Astrocyte (in vitro differentiated cells and primary cell): ENCODE measurements at regions not wholly inside any gene's neighbourhood (a gene's known extent, or its start where the extent isn't known, plus 50 kb on each side); places are given as distances from the start of the nearest gene placed in this dataset.
A peak's percentile ranks its signal among the peaks of the same experiment; 100 is the strongest.

Source experiments
- DNase-seq: peaks from one replicate; pipeline ENCODE4 v3.0.0-alpha.2; 2010; ENCODE audit warnings: low read depth
- FAIRE-seq: peaks from 2 replicates; lab custom pipeline; 2011; peaks lifted over from hg19 to GRCh38; lab: Jason Lieb, UNC
- H2AFZ ChIP-seq: 2 replicates; pipeline ENCODE4 v1.6.0; 2012; ENCODE audit warnings: low read depth, low read length, inconsistent platforms
- H3K27ac ChIP-seq: 2 replicates; pipeline ENCODE4 v1.5.1; 2011; ENCODE audit warnings: low read depth, low read length, inconsistent platforms
- H3K27me3 ChIP-seq: 2 replicates; pipeline ENCODE4 v1.6.0; 2011; ENCODE audit warnings: low read length, inconsistent platforms; ENCODE audit not compliant: insufficient read depth
- H3K36me3 ChIP-seq: 2 replicates; pipeline ENCODE4 v1.5.1; 2011; ENCODE audit warnings: low read length, inconsistent platforms; ENCODE audit not compliant: insufficient read depth
- H3K4me1 ChIP-seq: 2 replicates; pipeline ENCODE4 v1.5.1; 2011; ENCODE audit warnings: low read length, inconsistent platforms; ENCODE audit not compliant: insufficient read depth
- H3K4me2 ChIP-seq: 2 replicates; pipeline ENCODE4 v1.6.0; 2012; ENCODE audit warnings: low read length, inconsistent platforms
- H3K4me3 ChIP-seq: 2 replicates; pipeline ENCODE4 v1.5.1; 2011; ENCODE audit warnings: low read depth, mild to moderate bottlenecking, low read length, inconsistent platforms; ENCODE audit not compliant: insufficient read depth
- H3K79me2 ChIP-seq: 2 replicates; pipeline ENCODE4 v1.6.0; 2012; ENCODE audit warnings: mild to moderate bottlenecking, low read length, inconsistent platforms; ENCODE audit not compliant: insufficient read depth
- H3K9ac ChIP-seq: 2 replicates; pipeline ENCODE4 v1.6.0; 2012; ENCODE audit warnings: mild to moderate bottlenecking, low read length, inconsistent platforms
- H3K9me3 ChIP-seq: 2 replicates; pipeline ENCODE4 v1.5.1; 2012; ENCODE audit warnings: low read depth, mild to moderate bottlenecking, low read length, inconsistent platforms; ENCODE audit not compliant: insufficient read depth
- H4K20me1 ChIP-seq: 2 replicates; pipeline ENCODE4 v1.6.0; 2012; ENCODE audit warnings: low read length, inconsistent platforms; ENCODE audit not compliant: insufficient read depth
- H3K27ac Mint-ChIP-seq: one replicate; pipeline ENCODE4 v1.8.0; 2021; ENCODE audit warnings: mild to moderate bottlenecking, mixed read lengths; ENCODE audit not compliant: unreplicated experiment
- H3K27me3 Mint-ChIP-seq: one replicate; pipeline ENCODE4 v1.8.0; 2021; ENCODE audit warnings: low read depth, mixed read lengths; ENCODE audit not compliant: unreplicated experiment
- H3K36me3 Mint-ChIP-seq: one replicate; pipeline ENCODE4 v1.8.0; 2021; ENCODE audit warnings: low read depth, mixed read lengths; ENCODE audit not compliant: unreplicated experiment
- H3K4me1 Mint-ChIP-seq: one replicate; pipeline ENCODE4 v1.8.0; 2021; ENCODE audit warnings: low read depth, mixed read lengths; ENCODE audit not compliant: unreplicated experiment
- H3K4me3 Mint-ChIP-seq: one replicate; pipeline ENCODE4 v1.8.0; 2021; ENCODE audit warnings: mild to moderate bottlenecking, moderate library complexity, mixed read lengths; ENCODE audit not compliant: unreplicated experiment
- H3K9me3 Mint-ChIP-seq: one replicate; pipeline ENCODE4 v1.8.0; 2021; ENCODE audit warnings: mild to moderate bottlenecking, mixed read lengths; ENCODE audit not compliant: unreplicated experiment
- CTCF ChIP-seq: IDR thresholded peaks from 2 replicates; pipeline ENCODE4 v1.5.1; 2011; ENCODE audit warnings: low read depth, mild to moderate bottlenecking, inconsistent platforms, low read length, moderate library complexity; ENCODE audit not compliant: insufficient read depth
- EZH2 ChIP-seq: IDR thresholded peaks from 2 replicates; pipeline ENCODE4 v1.6.1; 2012; ENCODE audit warnings: mild to moderate bottlenecking, low read length, inconsistent platforms; ENCODE audit not compliant: insufficient read depth

DNA sequence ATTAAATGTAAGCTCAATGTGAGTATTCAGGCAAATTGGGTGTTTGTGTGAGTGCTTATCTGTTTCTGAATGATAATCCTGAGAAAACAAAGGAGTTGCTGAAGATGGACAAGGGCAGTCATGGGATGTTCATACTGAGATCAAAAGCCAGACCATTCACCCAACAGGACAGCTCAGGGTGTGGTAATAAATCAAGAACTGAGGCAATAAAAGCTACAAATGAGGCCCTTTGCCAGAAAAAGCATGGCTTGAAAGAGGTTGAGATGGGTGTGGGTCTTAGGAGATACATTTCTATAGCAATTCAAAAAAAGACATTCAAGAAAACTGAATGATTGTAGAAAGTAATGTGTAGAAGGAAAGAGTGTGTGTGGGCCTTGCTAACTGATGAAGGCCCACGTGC is 425.8 kb upstream of the BOD1L1 start:
- no peaks in the 10 kb centered on the region for H3K9me3 ChIP-seq
- no peak for DNase-seq
- H3K27ac ChIP-seq: no peak overlapping the region
- no peak overlapping the region for H3K9ac ChIP-seq
- H3K79me2 ChIP-seq: no peaks in the 10 kb centered on the region
- H3K4me2 ChIP-seq: no peak overlapping the region
- Mint-ChIP-seq H3K36me3 (no peaks in the 10 kb centered on the region), H3K9me3 (no peaks in the 10 kb centered on the region), H3K27me3 (no peaks in the 10 kb centered on the region), H3K4me3 (no peak overlapping the region), H3K4me1 (no peaks in the 10 kb centered on the region), H3K27ac (no peak overlapping the region)
- peak; percentile 9 for FAIRE-seq
- no peak overlapping the region for H2AFZ ChIP-seq
- no peaks in the 10 kb centered on the region for H3K36me3 ChIP-seq
- no peak for TF ChIP-seq EZH2
- no peak for TF ChIP-seq CTCF
- H4K20me1 ChIP-seq: no peaks in the 10 kb centered on the region
- H3K27me3 ChIP-seq: no peaks in the 10 kb centered on the region
- no peak overlapping the region for H3K4me3 ChIP-seq
- H3K4me1 ChIP-seq: no peaks in the 10 kb centered on the region

GRCh38 chr4:14054391-14054790 is 426.9 kb upstream of the BOD1L1 start:
- H3K36me3 ChIP-seq: no peaks in the 10 kb centered on the region
- Mint-ChIP-seq H3K9me3 (no peaks in the 10 kb centered on the region), H3K27me3 (no peaks in the 10 kb centered on the region), H3K36me3 (no peaks in the 10 kb centered on the region), H3K4me1 (peaks cover 5% of the 10 kb centered on the region), H3K27ac (no peak overlapping the region), H3K4me3 (no peak overlapping the region)
- no peak overlapping the region for H3K4me2 ChIP-seq
- no peak for TF ChIP-seq EZH2
- TF ChIP-seq CTCF: no peak
- no peaks in the 10 kb centered on the region for H3K27me3 ChIP-seq
- DNase-seq: no peak
- no peak overlapping the region for H3K9ac ChIP-seq
- no peaks in the 10 kb centered on the region for H3K79me2 ChIP-seq
- no peak overlapping the region for H2AFZ ChIP-seq
- no peaks in the 10 kb centered on the region for H3K9me3 ChIP-seq
- no peak overlapping the region for H3K4me3 ChIP-seq
- H4K20me1 ChIP-seq: no peaks in the 10 kb centered on the region
- H3K4me1 ChIP-seq: no peaks in the 10 kb centered on the region
- no peak for FAIRE-seq
- no peak overlapping the region for H3K27ac ChIP-seq

DNA sequence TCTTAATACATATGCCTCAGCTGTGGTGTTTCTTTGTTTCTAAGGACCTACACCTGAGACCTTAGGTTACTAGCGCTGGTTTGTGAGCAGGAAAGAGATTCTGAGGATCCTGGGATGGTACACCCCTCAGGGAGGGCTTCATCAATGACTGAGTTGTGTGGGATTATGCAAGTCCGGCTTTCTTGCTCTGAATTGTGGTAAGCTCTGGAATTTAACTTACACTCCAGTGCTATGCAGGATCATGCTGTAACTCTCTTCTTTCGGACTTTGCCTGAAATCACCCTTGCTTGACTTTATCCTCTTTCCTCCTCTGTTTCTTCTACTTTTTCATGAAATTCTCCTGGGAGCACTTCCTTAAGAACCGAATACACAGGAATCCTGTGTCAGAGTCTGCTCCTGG is 431.5 kb upstream of the BOD1L1 start:
- no peak for FAIRE-seq
- Mint-ChIP-seq H3K9me3 (no peaks in the 10 kb centered on the region), H3K4me3 (no peak overlapping the region), H3K27me3 (no peaks in the 10 kb centered on the region), H3K36me3 (peaks cover 2% of the 10 kb centered on the region), H3K27ac (no peak overlapping the region), H3K4me1 (peaks cover 6% of the 10 kb centered on the region)
- Histone ChIP-seq H3K9ac (no peak overlapping the region), H4K20me1 (no peaks in the 10 kb centered on the region), H3K9me3 (no peaks in the 10 kb centered on the region), H3K27ac (no peak overlapping the region), H3K4me3 (no peak overlapping the region), H3K4me2 (no peak overlapping the region), H3K27me3 (no peaks in the 10 kb centered on the region), H2AFZ (no peak overlapping the region), H3K36me3 (no peaks in the 10 kb centered on the region), H3K4me1 (no peaks in the 10 kb centered on the region), H3K79me2 (no peaks in the 10 kb centered on the region)
- peak; percentile 10 for DNase-seq
- TF ChIP-seq CTCF (no peak), EZH2 (no peak)
